MM.1S (cell line): ENCODE measurements at regions not wholly inside any gene's neighbourhood (a gene's known extent, or its start where the extent isn't known, plus 50 kb on each side); places are given as distances from the start of the nearest gene placed in this dataset.

Experiments used
- CTCF ChIP-seq: fragments of 300-600 bp; sonication (generic); IDR thresholded peaks from 2 replicates; pipeline ENCODE4 v1.5.1; 2016; ENCODE audit warnings: antibody characterized with exemption, low read length, mixed read lengths
- EZH2 ChIP-seq: fragments of 300-600 bp; sonication (generic); optimal IDR thresholded peaks from 2 replicates; pipeline ENCODE3; 2017; ENCODE audit warnings: low read depth, mild to moderate bottlenecking, antibody characterized with exemption, low read length, mixed read lengths
- EZH2phosphoT487 ChIP-seq: fragments of 300-600 bp; sonication (generic); IDR thresholded peaks from 2 replicates; pipeline ENCODE4 v1.6.1; 2018; ENCODE audit warnings: antibody characterized with exemption, low read length

DNA sequence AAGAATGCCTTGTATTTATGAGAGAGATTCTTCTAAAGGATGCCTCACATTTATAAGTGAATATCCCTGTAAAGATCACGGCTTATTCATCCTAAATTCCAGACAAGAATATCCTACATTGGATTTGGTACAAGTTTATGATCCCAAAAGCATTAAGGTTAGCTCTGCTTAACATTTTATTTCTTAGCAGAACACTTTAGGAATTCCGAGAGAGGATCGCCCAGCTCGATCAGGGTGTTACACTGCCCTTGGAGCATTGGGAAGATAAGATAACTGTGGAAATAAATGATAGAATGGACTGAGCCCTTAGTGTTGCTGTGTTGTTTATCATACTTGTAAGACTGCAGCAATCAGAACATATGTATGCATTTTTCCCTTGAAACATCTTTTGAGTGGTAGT lies 223.0 kb upstream of the CDIN1 start:
- no peak for TF ChIP-seq CTCF
- no peak for TF ChIP-seq EZH2
- TF ChIP-seq EZH2phosphoT487: no peak
